Keratinocyte (primary cell): ENCODE measurements at regions not wholly inside any gene's neighbourhood (a gene's known extent, or its start where the extent isn't known, plus 50 kb on each side); places are given as distances from the start of the nearest gene placed in this dataset.

Experiments
- DNase-seq: peaks from one replicate; pipeline ENCODE4 v3.0.0-alpha.2; 2011; ENCODE audit warnings: low read depth, missing footprints, low spot score
- FAIRE-seq: peaks from 2 replicates; lab custom pipeline; 2011; peaks lifted over from hg19 to GRCh38; lab: Jason Lieb, UNC
- H2AFZ ChIP-seq: 2 replicates; pipeline ENCODE4 v1.6.0; 2012; ENCODE audit warnings: low read length, control low read depth, inconsistent platforms; ENCODE audit not compliant: control insufficient read depth
- H3K27ac ChIP-seq: 2 replicates; pipeline ENCODE4 v1.5.1; 2011; ENCODE audit warnings: low read length; ENCODE audit not compliant: control insufficient read depth, insufficient read depth
- H3K27me3 ChIP-seq: 3 replicates; pipeline ENCODE4 v1.6.0; 2011; ENCODE audit warnings: low read length; ENCODE audit not compliant: control insufficient read depth, insufficient read depth; ENCODE audit errors: extremely low read depth
- H3K36me3 ChIP-seq, 2 experiments: 2 replicates in 1 of 2; 3 replicates in 1 of 2; pipeline ENCODE4 v1.5.1; 2011; ENCODE audit warnings: low read length in 2 of 2, mild to moderate bottlenecking in 1 of 2; ENCODE audit not compliant: control insufficient read depth in 2 of 2, insufficient read depth in 2 of 2; ENCODE audit errors: extremely low read depth in 1 of 2
- H3K4me1 ChIP-seq: 3 replicates; pipeline ENCODE4 v1.5.1; 2011; ENCODE audit warnings: low read length; ENCODE audit not compliant: control insufficient read depth, insufficient read depth; ENCODE audit errors: extremely low read depth
- H3K4me2 ChIP-seq: 3 replicates; pipeline ENCODE4 v1.6.0; 2011; ENCODE audit warnings: low read depth, low read length; ENCODE audit not compliant: control insufficient read depth, insufficient read depth; ENCODE audit errors: extremely low read depth
- H3K4me3 ChIP-seq, 3 experiments: fragments of 200-600 bp in 1 of 3; sonication (generic) in 1 of 3; 2 replicates in 2 of 3; 3 replicates in 1 of 3; pipeline ENCODE4 v1.5.1; 2011 to 2016; ENCODE audit warnings: low read length in 3 of 3, mild to moderate bottlenecking in 3 of 3, control low read depth in 2 of 3, inconsistent platforms in 1 of 3, low read depth in 1 of 3, mixed read lengths in 1 of 3, mixed run types in 1 of 3, moderate library complexity in 1 of 3; ENCODE audit not compliant: control insufficient read depth in 2 of 3, insufficient read depth in 2 of 3; ENCODE audit errors: extremely low read depth in 1 of 3
- H3K79me2 ChIP-seq: 2 replicates; pipeline ENCODE4 v1.6.0; 2012; ENCODE audit warnings: low read length; ENCODE audit not compliant: control insufficient read depth, insufficient read depth
- H3K9ac ChIP-seq: 3 replicates; pipeline ENCODE4 v1.6.0; 2011; ENCODE audit warnings: low read length; ENCODE audit not compliant: control insufficient read depth, insufficient read depth; ENCODE audit errors: extremely low read depth
- H3K9me1 ChIP-seq: 3 replicates; pipeline ENCODE4 v1.6.0; 2011; ENCODE audit warnings: low read length; ENCODE audit not compliant: control insufficient read depth, insufficient read depth; ENCODE audit errors: extremely low read depth
- H3K9me3 ChIP-seq: 2 replicates; pipeline ENCODE4 v1.5.1; 2012; ENCODE audit warnings: low read depth, low read length; ENCODE audit not compliant: control insufficient read depth
- H4K20me1 ChIP-seq: 3 replicates; pipeline ENCODE4 v1.6.0; 2011; ENCODE audit warnings: low read length; ENCODE audit not compliant: control insufficient read depth, insufficient read depth; ENCODE audit errors: extremely low read depth
- EZH2 ChIP-seq: IDR thresholded peaks from one replicate; pipeline ENCODE4 v1.6.1; 2012; ENCODE audit warnings: inconsistent platforms, mild to moderate bottlenecking, low read length, moderate library complexity
- dilution Hi-C: fragments of 300-500 bp; cut with MboI; formaldehyde crosslinking; loops from one replicate; pipeline ENCODE4 v1.7.0; 2020; ENCODE audit warnings: low sequenced_read_pairs; ENCODE audit not compliant: extremely low pct_ligation_motif_present
- TF ChIP-seq, protein P1 (sequence below), 3 experiments: IDR thresholded peaks in 1 of 3; conservative IDR thresholded peaks in 1 of 3; optimal IDR thresholded peaks in 1 of 3; 2 replicates in 2 of 3; 3 replicates in 1 of 3; pipeline versions ENCODE3 to v1.5.1; 2011; ENCODE audit warnings: low read length in 3 of 3, mild to moderate bottlenecking in 3 of 3, moderate library complexity in 2 of 3, control low read depth in 1 of 3, inconsistent platforms in 1 of 3; ENCODE audit not compliant: insufficient read depth in 2 of 3; ENCODE audit errors: extremely low read depth in 1 of 3

GRCh38 chr18:2400701-2401196, 170.6 kb downstream of the METTL4 start:
- dilution Hi-C loops, result no loop called here
- no peaks in the 10 kb centered on the region for H3K4me1 ChIP-seq
- TF ChIP-seq, protein P1, sequence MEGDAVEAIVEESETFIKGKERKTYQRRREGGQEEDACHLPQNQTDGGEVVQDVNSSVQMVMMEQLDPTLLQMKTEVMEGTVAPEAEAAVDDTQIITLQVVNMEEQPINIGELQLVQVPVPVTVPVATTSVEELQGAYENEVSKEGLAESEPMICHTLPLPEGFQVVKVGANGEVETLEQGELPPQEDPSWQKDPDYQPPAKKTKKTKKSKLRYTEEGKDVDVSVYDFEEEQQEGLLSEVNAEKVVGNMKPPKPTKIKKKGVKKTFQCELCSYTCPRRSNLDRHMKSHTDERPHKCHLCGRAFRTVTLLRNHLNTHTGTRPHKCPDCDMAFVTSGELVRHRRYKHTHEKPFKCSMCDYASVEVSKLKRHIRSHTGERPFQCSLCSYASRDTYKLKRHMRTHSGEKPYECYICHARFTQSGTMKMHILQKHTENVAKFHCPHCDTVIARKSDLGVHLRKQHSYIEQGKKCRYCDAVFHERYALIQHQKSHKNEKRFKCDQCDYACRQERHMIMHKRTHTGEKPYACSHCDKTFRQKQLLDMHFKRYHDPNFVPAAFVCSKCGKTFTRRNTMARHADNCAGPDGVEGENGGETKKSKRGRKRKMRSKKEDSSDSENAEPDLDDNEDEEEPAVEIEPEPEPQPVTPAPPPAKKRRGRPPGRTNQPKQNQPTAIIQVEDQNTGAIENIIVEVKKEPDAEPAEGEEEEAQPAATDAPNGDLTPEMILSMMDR (optimal IDR thresholded peaks at IDR 0.05 in 1 of 3, IDR thresholded peaks at IDR 0.05 in 1 of 3, conservative IDR thresholded peaks at IDR 0.05 in 1 of 3; ENCODE audit: extremely low read depth in 1 of 3, insufficient read depth in 2 of 3, low read length in 3 of 3), result no peak
- TF ChIP-seq EZH2, result no peak
- H3K9me3 ChIP-seq, result no peaks in the 10 kb centered on the region
- H2AFZ ChIP-seq, result no peak overlapping the region
- H3K9ac ChIP-seq, result no peak overlapping the region
- no peaks in the 10 kb centered on the region for H3K27me3 ChIP-seq
- no peak overlapping the region for H3K27ac ChIP-seq
- H3K4me2 ChIP-seq, result no peak overlapping the region
- FAIRE-seq (no peak), DNase-seq (no peak)
- no peaks in the 10 kb centered on the region for H3K79me2 ChIP-seq
- no peaks in the 10 kb centered on the region for H4K20me1 ChIP-seq
- no peaks in the 10 kb centered on the region for H3K36me3 ChIP-seq
- no peaks in the 10 kb centered on the region for H3K9me1 ChIP-seq
- H3K4me3 ChIP-seq, result no peak overlapping the region

DNA sequence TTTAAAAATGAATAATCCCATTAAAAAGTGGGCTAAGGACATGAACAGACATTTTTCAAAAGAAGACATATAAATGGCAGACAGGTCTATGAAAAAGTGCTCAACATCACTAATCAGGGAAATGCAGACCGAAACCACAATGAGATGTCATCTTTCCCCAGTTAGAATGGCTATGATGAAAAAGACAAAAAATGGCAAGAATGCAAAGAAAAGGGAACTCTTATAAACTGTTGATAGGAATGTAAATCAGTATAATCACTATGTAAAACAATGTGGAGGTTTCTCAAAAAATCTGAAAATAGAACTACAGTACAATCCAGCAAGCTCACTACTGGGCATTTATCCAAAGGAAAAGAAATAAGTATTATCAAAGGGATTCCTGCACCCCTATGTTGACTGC, 169.2 kb downstream of the METTL4 start:
- DNase-seq (no peak), FAIRE-seq (no peak)
- Histone ChIP-seq H3K4me2 (no peak overlapping the region), H3K36me3 (no peaks in the 10 kb centered on the region), H4K20me1 (no peaks in the 10 kb centered on the region), H3K27me3 (no peaks in the 10 kb centered on the region), H3K4me3 (no peak overlapping the region), H2AFZ (no peak overlapping the region), H3K9me1 (no peaks in the 10 kb centered on the region), H3K4me1 (no peaks in the 10 kb centered on the region), H3K9me3 (no peaks in the 10 kb centered on the region), H3K79me2 (no peaks in the 10 kb centered on the region), H3K9ac (no peak overlapping the region), H3K27ac (no peak overlapping the region)
- dilution Hi-C loops, result no loop called here
- TF ChIP-seq EZH2, result no peak
- TF ChIP-seq, protein P1 (optimal IDR thresholded peaks at IDR 0.05 in 1 of 3, IDR thresholded peaks at IDR 0.05 in 1 of 3, conservative IDR thresholded peaks at IDR 0.05 in 1 of 3; ENCODE audit: extremely low read depth in 1 of 3, insufficient read depth in 2 of 3, low read length in 3 of 3), result no peak
